GM12892 (cell line): ENCODE measurements at regions not wholly inside any gene's neighbourhood (a gene's known extent, or its start where the extent isn't known, plus 50 kb on each side); places are given as distances from the start of the nearest gene placed in this dataset.
"Not testable (repeated sequence)": the region's sequence is repeated elsewhere in the genome, so short reads cannot be mapped to it uniquely, and the experiment has no call there.

Source experiments
- DNase-seq: peaks from one replicate; pipeline ENCODE4 v3.0.0; 2011; ENCODE audit not compliant: insufficient read length
- FAIRE-seq: peaks from 2 replicates; lab custom pipeline; 2011; peaks lifted over from hg19 to GRCh38; lab: Jason Lieb, UNC
- POLR2A ChIP-seq: IDR thresholded peaks from 2 replicates; pipeline ENCODE4 v1.6.1; 2011; ENCODE audit warnings: low read depth, low read length, control low read depth
- POLR2AphosphoS5 ChIP-seq: IDR thresholded peaks from 2 replicates; pipeline ENCODE4 v1.6.1; 2011; ENCODE audit warnings: low read depth, low read length, control low read depth
- TAF1 ChIP-seq: IDR thresholded peaks from 2 replicates; pipeline ENCODE4 v1.6.1; 2011; ENCODE audit warnings: low read depth, mild to moderate bottlenecking, control low read depth, low read length, borderline replicate concordance

GRCh38 chr16:26430618-26431017 is 636.1 kb upstream of the C16orf82 start:
- TF ChIP-seq POLR2AphosphoS5: no peak
- no peak for TF ChIP-seq TAF1
- TF ChIP-seq POLR2A: no peak
- no peak for DNase-seq
- no peak for FAIRE-seq

GRCh38 chr16:26433807-26434206 is 632.9 kb upstream of the C16orf82 start:
- DNase-seq: no peak
- no peak for FAIRE-seq
- TF ChIP-seq POLR2AphosphoS5: no peak
- no peak for TF ChIP-seq POLR2A
- no peak for TF ChIP-seq TAF1

DNA sequence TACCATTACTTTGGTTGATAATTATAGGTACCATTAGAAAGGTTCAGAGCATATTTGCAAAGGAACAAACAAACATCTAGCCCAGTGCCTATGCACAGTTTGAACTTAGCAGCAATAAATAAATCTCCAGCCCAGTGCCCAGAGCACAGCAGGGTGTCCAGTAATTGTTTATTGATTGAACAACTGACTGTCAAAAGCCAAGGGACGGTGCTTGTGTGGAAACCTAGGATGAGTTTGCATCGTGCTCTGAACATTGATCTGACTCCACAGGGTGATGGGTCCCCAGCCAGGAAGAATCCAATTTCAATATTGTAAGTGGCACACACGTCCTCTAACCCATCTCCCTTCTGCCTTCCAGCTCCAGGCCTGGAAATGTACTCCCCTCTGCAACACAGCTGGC is 625.5 kb upstream of the C16orf82 start:
- DNase-seq: no peak
- FAIRE-seq: no peak
- TF ChIP-seq TAF1: no peak
- TF ChIP-seq POLR2A: no peak
- TF ChIP-seq POLR2AphosphoS5: no peak

GRCh38 chr16:26442321-26442720 is 624.4 kb upstream of the C16orf82 start:
- DNase-seq: no peak
- FAIRE-seq: no peak
- TF ChIP-seq TAF1: no peak
- no peak for TF ChIP-seq POLR2A
- TF ChIP-seq POLR2AphosphoS5: no peak

- TF ChIP-seq POLR2AphosphoS5 (no peak), TAF1 (no peak), POLR2A (no peak)
- no peak for DNase-seq
- FAIRE-seq: no peak
Measured at GRCh38 chr16:26447570-26447969, 619.2 kb upstream of the C16orf82 start.

DNA sequence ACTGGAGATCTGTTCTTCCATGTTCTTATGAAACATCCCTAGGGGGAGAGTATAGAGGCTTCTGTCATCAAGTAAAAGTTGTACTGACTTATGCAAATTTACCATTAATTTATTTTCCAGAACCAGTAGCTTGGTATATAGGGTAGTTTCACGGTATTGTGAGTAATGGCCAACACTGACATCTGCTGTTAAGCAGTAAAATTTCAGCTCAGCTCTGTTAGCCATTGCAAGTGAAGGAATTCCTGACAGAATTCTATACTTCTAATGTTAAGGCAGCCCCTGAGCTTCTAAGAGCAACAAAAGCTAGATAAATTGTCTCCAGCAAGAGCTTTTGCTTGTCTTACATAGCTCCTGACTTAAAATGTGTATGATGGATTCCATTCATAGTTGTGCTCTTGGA is 613.5 kb upstream of the C16orf82 start:
- DNase-seq (no peak), FAIRE-seq (no peak)
- TF ChIP-seq TAF1 (no peak), POLR2AphosphoS5 (no peak), POLR2A (no peak)

DNA sequence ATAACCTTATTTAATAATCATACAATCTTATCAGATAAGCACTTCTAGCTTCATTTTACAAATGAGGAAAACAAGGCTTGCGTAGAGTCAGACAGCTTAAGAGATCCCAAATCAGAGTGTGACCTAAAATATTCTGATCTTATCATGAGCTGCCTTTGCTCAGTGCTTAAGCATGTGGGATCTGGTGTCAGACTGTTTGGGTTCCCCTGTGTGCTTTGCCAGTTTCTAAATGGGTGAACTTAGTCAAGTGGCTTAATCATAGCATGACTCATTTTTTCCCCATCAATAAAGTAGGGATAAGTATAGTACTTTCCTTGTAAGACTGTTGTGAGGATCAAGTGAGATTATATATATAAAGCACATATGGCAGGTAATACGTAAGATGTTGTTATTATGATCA is 612.6 kb upstream of the C16orf82 start:
- TF ChIP-seq POLR2AphosphoS5 (no peak), POLR2A (no peak), TAF1 (no peak)
- no peak for DNase-seq
- FAIRE-seq: no peak

DNA sequence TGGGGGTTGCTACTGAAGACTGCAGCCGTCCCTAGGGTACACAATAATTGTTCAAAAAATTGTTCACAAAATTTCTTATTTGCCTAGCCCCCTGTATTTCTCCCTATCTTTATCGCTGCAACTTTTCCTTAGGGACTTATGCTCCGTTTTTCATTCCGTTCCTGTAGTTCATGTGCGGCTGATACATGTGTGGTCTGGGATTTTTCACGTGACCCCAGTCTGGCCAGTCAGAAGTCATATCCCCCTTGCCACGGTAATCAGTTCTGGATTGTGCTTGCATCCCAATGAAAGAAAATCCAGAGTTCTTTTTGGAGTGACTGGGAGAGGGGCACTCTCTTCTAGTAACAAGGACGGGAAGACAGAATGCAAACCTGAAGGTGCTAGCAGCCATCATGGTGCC is 610.7 kb upstream of the C16orf82 start:
- FAIRE-seq: no peak
- no peak for DNase-seq
- TF ChIP-seq POLR2AphosphoS5 (no peak), TAF1 (no peak), POLR2A (no peak)

GRCh38 chr16:26457095-26457494 is 609.6 kb upstream of the C16orf82 start:
- FAIRE-seq: no peak

GRCh38 chr16:26457882-26458281 is 608.8 kb upstream of the C16orf82 start:
- FAIRE-seq: no peak
- DNase-seq: no peak

More at GRCh38 chr16:26457095-26457494, 609.6 kb upstream of the C16orf82 start:
- TF ChIP-seq POLR2AphosphoS5: no peak
- TF ChIP-seq POLR2A: no peak
- TF ChIP-seq TAF1: no peak
- no peak for DNase-seq

DNA sequence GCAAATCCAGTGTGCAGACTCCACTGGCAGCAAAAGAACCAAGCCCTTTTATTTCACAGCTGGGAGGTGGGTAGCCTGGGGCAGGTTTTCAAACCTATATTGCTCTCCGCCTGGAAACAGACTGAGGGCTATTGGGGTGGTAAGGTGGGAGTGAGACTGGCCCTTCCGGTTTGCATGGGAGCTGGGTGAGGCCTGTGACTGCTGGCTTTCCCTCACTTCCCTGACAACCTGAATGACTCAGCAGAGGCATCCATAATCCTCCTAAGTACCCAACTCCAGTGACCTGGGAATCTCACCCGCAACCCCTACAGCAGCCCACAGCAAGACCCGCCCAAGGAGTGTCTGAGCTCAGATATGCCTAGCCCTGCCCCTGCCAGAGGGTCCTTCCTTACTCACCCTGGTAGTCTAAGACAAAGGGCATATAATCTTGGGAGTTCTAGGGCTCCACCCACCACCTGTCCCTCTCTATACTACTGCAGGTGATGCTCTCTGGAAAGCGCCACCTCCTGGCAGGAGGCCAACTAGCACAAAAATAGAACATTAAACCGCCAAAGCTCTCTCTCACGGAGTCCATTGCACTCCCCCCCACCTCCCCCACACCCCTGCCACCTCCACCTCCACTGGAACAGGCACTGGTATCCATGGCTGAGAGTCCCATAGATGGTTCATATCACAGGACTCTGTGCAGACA is 602.0 kb upstream of the C16orf82 start:
- TF ChIP-seq TAF1 (no peak), POLR2AphosphoS5 (no peak), POLR2A (no peak)
- no peak for DNase-seq
- no peak for FAIRE-seq

More at GRCh38 chr16:26457882-26458281, 608.8 kb upstream of the C16orf82 start:
- TF ChIP-seq TAF1: no peak
- TF ChIP-seq POLR2AphosphoS5: no peak
- TF ChIP-seq POLR2A: no peak

DNA sequence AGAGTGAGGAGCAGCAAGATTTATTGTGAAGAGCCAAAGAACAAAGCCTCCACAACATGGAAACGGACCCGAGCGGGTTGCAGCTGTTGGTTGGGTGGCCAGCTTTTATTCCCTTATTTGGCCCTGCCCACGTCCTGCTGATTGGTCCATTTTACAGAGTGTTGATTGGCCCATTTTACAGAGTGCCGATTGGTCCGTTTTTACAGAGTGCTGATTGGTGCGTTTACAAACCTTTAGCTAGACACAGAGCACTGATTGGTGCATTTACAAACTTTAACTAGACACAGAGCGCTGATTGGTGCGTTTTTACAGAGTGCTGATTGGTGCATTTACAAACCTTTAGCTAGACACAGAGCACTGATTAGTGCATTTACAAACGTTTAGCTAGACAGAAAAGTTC is 592.3 kb upstream of the C16orf82 start:
- not testable (repeated sequence) for FAIRE-seq, DNase-seq

- no peak for DNase-seq
- FAIRE-seq: no peak
- no peak for TF ChIP-seq POLR2A
- no peak for TF ChIP-seq TAF1
- no peak for TF ChIP-seq POLR2AphosphoS5
Measured at GRCh38 chr16:26475596-26475995, 591.1 kb upstream of the C16orf82 start.

DNA sequence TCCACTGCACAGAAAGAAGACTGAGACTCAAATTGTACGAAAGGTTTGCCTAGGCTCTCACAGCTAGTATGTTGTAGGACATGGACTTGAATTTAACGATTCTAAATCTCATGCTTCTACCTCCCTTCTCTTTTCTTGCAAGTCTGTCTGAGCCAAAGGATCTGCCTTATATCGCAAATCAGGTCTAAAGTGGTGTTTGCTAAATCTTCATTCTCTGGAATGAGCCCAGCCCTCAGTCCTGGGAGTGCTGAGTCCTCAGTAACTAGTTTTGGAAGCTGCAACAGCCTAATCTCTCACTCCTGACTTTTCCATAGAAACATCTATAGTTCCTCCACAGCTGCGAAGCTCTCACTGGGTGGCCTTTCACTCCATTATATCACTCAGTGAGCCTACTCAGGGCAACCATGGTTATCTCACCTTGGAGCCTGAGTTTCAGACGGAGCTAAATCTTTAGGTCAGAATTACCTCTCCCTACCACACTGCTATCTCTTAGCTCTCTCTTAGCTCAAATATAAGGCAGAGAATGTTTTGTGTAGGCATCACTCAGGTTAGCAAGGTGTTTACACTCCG is 575.5 kb upstream of the C16orf82 start:
- no peak for DNase-seq
- FAIRE-seq: no peak
- no peak for TF ChIP-seq POLR2A
- TF ChIP-seq POLR2AphosphoS5: no peak
- no peak for TF ChIP-seq TAF1
